B cell (primary cell): ENCODE measurements at regions not wholly inside any gene's neighbourhood (a gene's known extent, or its start where the extent isn't known, plus 50 kb on each side); places are given as distances from the start of the nearest gene placed in this dataset.

ENCODE experiments used
- CTCF ChIP-seq: fragments of 200-600 bp; IDR thresholded peaks from one replicate; pipeline ENCODE4 v1.8.0; 2022; ENCODE audit warnings: antibody characterized with exemption, mild to moderate bottlenecking
- EZH2 ChIP-seq: IDR thresholded peaks from 2 replicates; pipeline ENCODE4 v1.6.1; 2012; ENCODE audit warnings: borderline replicate concordance, low read depth, mild to moderate bottlenecking, moderate library complexity, low read length; ENCODE audit not compliant: insufficient read depth, poor library complexity, severe bottlenecking

- TF ChIP-seq EZH2 = no peak
- no peak for TF ChIP-seq CTCF
These were observed 154.7 kb upstream of the GALNT13 start for GRCh38 chr2:153717060-153717459.
